ENCODE measurements at regions not wholly inside any gene's neighbourhood (a gene's known extent, or its start where the extent isn't known, plus 50 kb on each side); places are given as distances from the start of the nearest gene placed in this dataset.

GRCh38 chr5:56325039-56325438 is 91.9 kb upstream of the ANKRD55 start:
- TF ChIP-seq GATA3 (IDR thresholded peaks at IDR 0.05; ENCODE audit: low read depth, low read length) (no peak), GATA2 (IDR thresholded peaks at IDR 0.05; ENCODE audit: low read depth, low read length) (no peak)

DNA sequence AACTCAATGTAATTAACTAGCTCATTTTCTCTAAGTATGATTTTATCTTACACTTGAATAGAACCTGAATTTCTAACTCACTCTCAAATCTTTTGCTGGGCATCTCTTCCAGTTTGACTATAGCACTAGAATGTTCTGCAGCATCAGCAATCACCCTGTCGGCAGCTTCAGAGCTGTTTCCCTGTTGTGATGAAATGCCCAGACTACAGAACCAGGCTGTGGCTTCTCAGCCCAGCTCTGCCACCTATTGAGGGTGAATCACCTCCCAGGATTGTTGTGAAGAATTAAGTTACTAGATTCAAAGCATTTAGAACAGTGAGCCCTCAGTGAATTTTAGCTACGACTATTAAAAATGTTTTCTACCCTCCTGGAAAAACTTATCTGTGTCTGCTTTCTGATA is 90.4 kb upstream of the ANKRD55 start:
- TF ChIP-seq GATA2 (IDR thresholded peaks at IDR 0.05; ENCODE audit: low read depth, low read length): no peak
- no peak for TF ChIP-seq GATA3 (IDR thresholded peaks at IDR 0.05; ENCODE audit: low read depth, low read length)

GRCh38 chr5:56322592-56322991 is 89.5 kb upstream of the ANKRD55 start:
- TF ChIP-seq GATA3 (IDR thresholded peaks at IDR 0.05; ENCODE audit: low read depth, low read length): no peak
- TF ChIP-seq GATA2 (IDR thresholded peaks at IDR 0.05; ENCODE audit: low read depth, low read length): no peak

DNA sequence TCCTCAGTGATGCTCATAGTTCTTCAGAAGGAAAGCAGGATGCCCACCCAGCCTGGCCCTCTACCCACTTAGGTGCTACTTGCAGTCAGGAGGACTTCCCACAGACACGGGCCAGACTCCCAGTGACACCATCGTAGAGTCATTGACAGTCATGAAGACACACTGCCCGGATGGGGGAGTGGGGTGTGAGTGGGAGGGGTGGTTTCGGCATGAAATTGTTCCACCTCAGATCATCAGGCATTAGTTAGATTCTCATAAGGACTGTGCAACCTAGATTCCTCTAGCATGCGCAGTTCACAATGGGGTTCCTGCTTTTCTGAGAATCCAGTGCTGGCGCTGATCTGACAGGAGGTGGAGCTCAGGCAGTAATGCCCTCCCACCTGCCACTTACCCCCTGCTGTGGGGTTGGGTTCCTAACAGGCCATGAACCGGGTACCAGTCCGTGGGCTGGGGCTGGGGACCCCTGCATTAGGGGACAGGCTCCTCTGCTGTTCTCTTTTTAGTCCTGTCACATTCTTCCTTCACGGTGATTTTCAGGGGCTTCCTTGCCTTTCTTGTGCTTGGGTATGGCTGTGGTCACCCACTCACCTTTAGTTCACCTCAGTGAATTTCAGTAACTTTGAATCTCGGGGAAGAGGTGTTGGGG is 88.2 kb upstream of the ANKRD55 start:
- no peak for TF ChIP-seq GATA2 (IDR thresholded peaks at IDR 0.05; ENCODE audit: low read depth, low read length)
- TF ChIP-seq GATA3 (IDR thresholded peaks at IDR 0.05; ENCODE audit: low read depth, low read length): no peak

DNA sequence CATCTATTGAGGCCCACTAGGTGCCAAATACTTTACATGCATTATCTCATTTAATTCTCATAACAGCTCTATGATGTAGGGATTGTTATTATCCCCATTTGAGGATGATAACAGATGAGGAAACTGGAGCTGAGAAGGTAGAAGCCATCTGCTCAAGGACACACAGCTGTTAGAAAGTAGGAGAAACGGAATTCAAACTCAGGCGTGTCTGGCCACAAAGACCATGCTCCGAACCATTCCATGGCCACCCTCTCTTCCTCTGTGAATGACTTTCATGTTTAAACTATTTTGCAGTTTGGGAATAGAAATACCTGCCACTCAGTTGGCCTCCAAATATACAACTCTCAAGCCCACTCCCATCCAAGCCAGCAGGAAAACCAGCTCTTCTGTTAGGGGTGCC is 87.6 kb upstream of the ANKRD55 start:
- TF ChIP-seq GATA3 (IDR thresholded peaks at IDR 0.05; ENCODE audit: low read depth, low read length) (no peak), GATA2 (IDR thresholded peaks at IDR 0.05; ENCODE audit: low read depth, low read length) (no peak)

GRCh38 chr5:56319526-56320181 is 86.5 kb upstream of the ANKRD55 start:
- TF ChIP-seq GATA3 (IDR thresholded peaks at IDR 0.05; ENCODE audit: low read depth, low read length) (no peak), GATA2 (IDR thresholded peaks at IDR 0.05; ENCODE audit: low read depth, low read length) (no peak)

- no peak for TF ChIP-seq GATA2 (IDR thresholded peaks at IDR 0.05; ENCODE audit: low read depth, low read length)
- no peak for TF ChIP-seq GATA3 (IDR thresholded peaks at IDR 0.05; ENCODE audit: low read depth, low read length)
These were observed 84.9 kb upstream of the ANKRD55 start for GRCh38 chr5:56317923-56318561.

GRCh38 chr5:56316299-56316994 is 83.3 kb upstream of the ANKRD55 start:
- no peak for TF ChIP-seq GATA3 (IDR thresholded peaks at IDR 0.05; ENCODE audit: low read depth, low read length)
- TF ChIP-seq GATA2 (IDR thresholded peaks at IDR 0.05; ENCODE audit: low read depth, low read length): no peak

DNA sequence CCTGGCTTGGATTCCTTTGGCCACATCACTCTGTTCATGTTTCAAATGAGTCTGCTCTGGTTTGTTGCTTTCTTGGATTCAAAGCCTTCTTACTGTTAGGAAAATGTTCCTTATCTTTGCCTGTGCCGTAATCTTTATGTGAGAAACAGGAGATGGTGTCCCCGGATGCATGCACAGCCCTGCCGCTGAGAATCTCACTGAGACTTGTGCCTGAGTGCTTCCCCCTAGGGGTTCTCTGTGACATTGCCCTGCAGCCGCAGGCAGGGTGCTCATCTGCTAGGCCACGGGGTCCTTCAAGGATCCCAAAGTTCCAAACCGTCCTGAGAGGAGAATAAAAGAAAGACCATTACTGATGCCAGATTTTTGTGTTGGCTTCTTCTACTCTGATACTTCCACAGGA is 81.4 kb upstream of the ANKRD55 start:
- no peak for TF ChIP-seq GATA3 (IDR thresholded peaks at IDR 0.05; ENCODE audit: low read depth, low read length)
- TF ChIP-seq GATA2 (IDR thresholded peaks at IDR 0.05; ENCODE audit: low read depth, low read length): no peak

- no peak for TF ChIP-seq GATA2 (IDR thresholded peaks at IDR 0.05; ENCODE audit: low read depth, low read length)
- TF ChIP-seq GATA3 (IDR thresholded peaks at IDR 0.05; ENCODE audit: low read depth, low read length): no peak
These were observed 80.5 kb upstream of the ANKRD55 start for GRCh38 chr5:56313596-56313995.

GRCh38 chr5:56313004-56313531 is 79.9 kb upstream of the ANKRD55 start:
- TF ChIP-seq GATA2 (IDR thresholded peaks at IDR 0.05; ENCODE audit: low read depth, low read length): no peak
- no peak for TF ChIP-seq GATA3 (IDR thresholded peaks at IDR 0.05; ENCODE audit: low read depth, low read length)

- TF ChIP-seq GATA2 (IDR thresholded peaks at IDR 0.05; ENCODE audit: low read depth, low read length): no peak
- no peak for TF ChIP-seq GATA3 (IDR thresholded peaks at IDR 0.05; ENCODE audit: low read depth, low read length)
These were observed 78.3 kb upstream of the ANKRD55 start for GRCh38 chr5:56311306-56311905.

- TF ChIP-seq GATA2 (IDR thresholded peaks at IDR 0.05; ENCODE audit: low read depth, low read length) (peak; percentile 95), GATA3 (IDR thresholded peaks at IDR 0.05; ENCODE audit: low read depth, low read length) (peak; percentile 89)
These were observed 77.6 kb upstream of the ANKRD55 start for GRCh38 chr5:56310711-56311204.

Measured in SH-SY5Y (cell line).